SU-DHL-6 (cell line): ENCODE measurements at regions not wholly inside any gene's neighbourhood (a gene's known extent, or its start where the extent isn't known, plus 50 kb on each side); places are given as distances from the start of the nearest gene placed in this dataset.

Experiments used
- H2AFZ ChIP-seq: fragments of 200-600 bp; sonication (generic); 2 replicates; pipeline ENCODE4 v1.6.1; 2014; ENCODE audit warnings: low read depth, mild to moderate bottlenecking, moderate library complexity, mixed read lengths, antibody characterized with exemption, low read length; ENCODE audit not compliant: severe bottlenecking
- H3F3A ChIP-seq: fragments of 200-600 bp; shearing (Covaris generic); 2 replicates; pipeline ENCODE4 v1.6.0; 2016; ENCODE audit warnings: antibody characterized with exemption, mild to moderate bottlenecking; ENCODE audit not compliant: insufficient read depth
- H3K27ac ChIP-seq: fragments of 200-600 bp; sonication (generic); 2 replicates; pipeline ENCODE4 v1.5.1; 2016; ENCODE audit warnings: low read depth, mild to moderate bottlenecking, low read length, moderate library complexity, mixed read lengths
- H3K27me3 ChIP-seq: fragments of 200-600 bp; sonication (generic), shearing (Covaris generic); 2 replicates; pipeline ENCODE4 v1.6.0; 2014; ENCODE audit warnings: mild to moderate bottlenecking, low read length
- H3K36me3 ChIP-seq: fragments of 200-600 bp; sonication (generic); 2 replicates; pipeline ENCODE4 v1.6.1; 2014; ENCODE audit warnings: mild to moderate bottlenecking, low read length, mixed read lengths
- H3K4me2 ChIP-seq: fragments of 300-600, 200-600 bp; shearing (Covaris generic), sonication (generic); 2 replicates; pipeline ENCODE4 v1.6.0; 2014; ENCODE audit warnings: low read length, low read depth, mild to moderate bottlenecking; ENCODE audit not compliant: poor library complexity, severe bottlenecking
- H3K4me3 ChIP-seq: fragments of 200-600 bp; sonication (generic); 2 replicates; pipeline ENCODE4 v1.5.1; 2014; ENCODE audit warnings: antibody characterized with exemption, low read length, mild to moderate bottlenecking, mixed read lengths; ENCODE audit not compliant: insufficient read depth, poor library complexity, severe bottlenecking
- H3K79me2 ChIP-seq: fragments of 200-600 bp; sonication (generic); 2 replicates; pipeline ENCODE4 v1.6.1; 2014; ENCODE audit warnings: mild to moderate bottlenecking, low read length, moderate library complexity; ENCODE audit not compliant: insufficient read depth
- H3K9ac ChIP-seq: fragments of 200-600 bp; sonication (generic); 2 replicates; pipeline ENCODE4 v1.7.0; 2014; ENCODE audit warnings: mild to moderate bottlenecking, low read length
- H3K9me2 ChIP-seq: fragments of 200-600 bp; sonication (generic); replicated peaks from 2 replicates; pipeline ENCODE4 v1.6.1; 2014; ENCODE audit warnings: low read length; ENCODE audit not compliant: insufficient read depth
- H3K9me3 ChIP-seq: fragments of 200-600 bp; sonication (generic); 2 replicates; pipeline ENCODE4 v1.6.1; 2014; ENCODE audit warnings: low read length, mixed read lengths; ENCODE audit not compliant: insufficient read depth
- H4K20me1 ChIP-seq: fragments of 200-600 bp; sonication (generic); 2 replicates; pipeline ENCODE4 v1.6.1; 2014; ENCODE audit warnings: low read depth, mild to moderate bottlenecking, antibody characterized with exemption, low read length, moderate library complexity, mixed read lengths
- EZH2phosphoT487 ChIP-seq: fragments of 200-600 bp; sonication (generic), shearing (Covaris generic); conservative IDR thresholded peaks from 2 replicates; pipeline ENCODE4 v1.6.1; 2018; ENCODE audit warnings: mild to moderate bottlenecking, antibody characterized with exemption, low read length, moderate library complexity, mixed read lengths
- TF ChIP-seq, protein P1 (sequence below): fragments of 200-600 bp; sonication (generic); IDR thresholded peaks from one replicate; pipeline ENCODE4 v1.5.1; 2017; ENCODE audit warnings: antibody characterized with exemption, mild to moderate bottlenecking, low read length, moderate library complexity; ENCODE audit not compliant: insufficient read depth, poor library complexity, severe bottlenecking

DNA sequence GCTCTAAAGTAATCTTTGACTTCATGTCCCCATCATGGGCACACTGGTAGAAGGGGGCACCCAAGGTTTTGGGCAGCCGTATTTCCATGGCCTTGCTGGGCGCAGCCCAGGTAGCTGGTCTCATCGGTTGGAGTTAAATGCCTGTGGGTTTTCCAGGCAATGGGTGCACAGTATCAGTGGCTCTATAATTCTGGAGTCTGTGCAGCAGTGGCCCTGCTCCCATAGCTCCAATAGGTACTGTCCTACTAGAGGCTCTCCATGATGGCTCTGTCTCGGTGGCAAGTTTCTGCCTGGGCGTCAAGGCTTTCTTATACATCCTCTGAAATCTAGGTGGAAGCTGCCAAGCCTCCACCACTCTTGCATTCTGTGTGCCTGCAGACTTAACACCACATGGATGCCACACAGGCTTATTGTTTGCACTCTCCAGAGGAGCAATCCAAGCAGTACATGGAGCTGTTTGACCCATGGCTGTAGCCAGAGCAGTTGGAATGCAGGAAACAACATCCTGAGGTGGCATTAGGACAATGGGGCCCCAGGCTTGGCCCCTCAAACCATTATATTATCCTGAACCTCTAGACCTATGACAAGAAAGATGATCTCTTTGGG, 60.5 kb upstream of the UGT8 start:
- Histone ChIP-seq H3K27ac (no peak overlapping the region), H3K9ac (no peak overlapping the region), H3K9me2 (no peaks in the 10 kb centered on the region)

DNA sequence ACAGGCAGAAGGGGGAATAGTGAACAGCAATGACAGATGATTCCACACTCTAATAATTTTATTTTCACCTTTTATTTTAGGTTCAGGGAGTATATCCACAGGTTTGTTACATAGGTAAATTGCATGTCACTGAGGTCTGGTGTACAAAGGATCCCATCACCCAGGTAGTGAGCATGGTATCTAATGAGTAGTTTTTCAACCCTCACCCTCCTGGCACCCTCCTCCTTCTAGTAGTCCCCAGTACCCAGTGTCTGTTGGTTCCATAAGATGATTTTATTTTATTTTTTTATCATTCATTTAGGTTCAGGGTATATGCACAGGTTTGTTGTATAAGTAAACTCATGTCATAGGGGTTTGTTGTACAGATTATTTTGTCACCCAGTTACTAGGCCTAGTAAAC, 58.6 kb upstream of the UGT8 start:
- Histone ChIP-seq H3K9me3 (no peaks in the 10 kb centered on the region), H3K4me3 (no peak overlapping the region), H4K20me1 (no peaks in the 10 kb centered on the region), H3K79me2 (no peaks in the 10 kb centered on the region), H3K9ac (no peak overlapping the region), H3K9me2 (no peaks in the 10 kb centered on the region), H3K27ac (no peak overlapping the region), H3K36me3 (no peaks in the 10 kb centered on the region), H3K27me3 (no peaks in the 10 kb centered on the region), H2AFZ (no peak overlapping the region), H3K4me2 (no peak overlapping the region), H3F3A (no peaks in the 10 kb centered on the region)
- TF ChIP-seq EZH2phosphoT487 = no peak
- TF ChIP-seq, protein P1, sequence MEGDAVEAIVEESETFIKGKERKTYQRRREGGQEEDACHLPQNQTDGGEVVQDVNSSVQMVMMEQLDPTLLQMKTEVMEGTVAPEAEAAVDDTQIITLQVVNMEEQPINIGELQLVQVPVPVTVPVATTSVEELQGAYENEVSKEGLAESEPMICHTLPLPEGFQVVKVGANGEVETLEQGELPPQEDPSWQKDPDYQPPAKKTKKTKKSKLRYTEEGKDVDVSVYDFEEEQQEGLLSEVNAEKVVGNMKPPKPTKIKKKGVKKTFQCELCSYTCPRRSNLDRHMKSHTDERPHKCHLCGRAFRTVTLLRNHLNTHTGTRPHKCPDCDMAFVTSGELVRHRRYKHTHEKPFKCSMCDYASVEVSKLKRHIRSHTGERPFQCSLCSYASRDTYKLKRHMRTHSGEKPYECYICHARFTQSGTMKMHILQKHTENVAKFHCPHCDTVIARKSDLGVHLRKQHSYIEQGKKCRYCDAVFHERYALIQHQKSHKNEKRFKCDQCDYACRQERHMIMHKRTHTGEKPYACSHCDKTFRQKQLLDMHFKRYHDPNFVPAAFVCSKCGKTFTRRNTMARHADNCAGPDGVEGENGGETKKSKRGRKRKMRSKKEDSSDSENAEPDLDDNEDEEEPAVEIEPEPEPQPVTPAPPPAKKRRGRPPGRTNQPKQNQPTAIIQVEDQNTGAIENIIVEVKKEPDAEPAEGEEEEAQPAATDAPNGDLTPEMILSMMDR = no peak

More for the DNA sequence above, 60.5 kb upstream of the UGT8 start:
- Histone ChIP-seq H4K20me1 (no peaks in the 10 kb centered on the region), H3K4me3 (no peak overlapping the region), H3F3A (no peaks in the 10 kb centered on the region), H2AFZ (no peak overlapping the region), H3K9me3 (no peaks in the 10 kb centered on the region), H3K79me2 (no peaks in the 10 kb centered on the region), H3K36me3 (no peaks in the 10 kb centered on the region), H3K27me3 (no peaks in the 10 kb centered on the region), H3K4me2 (no peak overlapping the region)
- TF ChIP-seq, protein P1 = no peak
- TF ChIP-seq EZH2phosphoT487 = no peak

DNA sequence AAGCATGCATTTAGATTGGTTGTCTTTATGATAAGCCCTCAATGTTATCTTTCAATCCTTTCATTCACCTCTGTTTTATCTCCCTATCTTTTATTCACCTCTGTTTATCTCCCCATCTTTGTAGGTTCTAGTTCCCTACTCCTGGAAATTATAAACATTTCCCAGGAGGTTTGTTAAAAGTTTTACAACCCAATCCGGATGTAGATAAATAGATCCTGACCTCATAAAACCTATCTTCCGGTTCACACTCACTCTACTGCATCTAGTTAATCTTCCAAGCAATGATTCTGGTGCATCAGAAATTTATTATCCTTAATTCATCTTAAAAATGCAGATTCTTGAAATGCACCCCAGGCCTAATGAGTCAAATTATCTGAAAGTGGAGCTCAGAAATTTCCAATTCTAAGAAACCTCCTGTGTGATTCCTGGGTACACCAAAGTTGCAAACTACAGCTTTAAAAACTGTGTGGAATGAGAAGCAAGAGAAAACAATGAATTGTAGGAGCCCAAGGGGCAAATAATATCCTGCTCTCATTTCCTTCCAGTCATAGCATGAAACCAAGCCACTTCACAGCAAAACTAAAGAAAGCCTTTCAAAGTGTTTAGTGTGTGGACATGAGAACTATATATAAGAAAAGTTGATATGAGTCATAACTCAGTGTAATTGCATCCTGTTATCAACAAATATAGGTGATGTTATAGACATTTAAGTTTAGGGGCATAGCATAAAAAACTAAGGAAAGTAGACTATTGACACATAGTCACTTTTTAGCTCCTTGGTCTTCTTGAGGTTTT, 51.1 kb upstream of the UGT8 start:
- Histone ChIP-seq H3K9me2 (no peaks in the 10 kb centered on the region), H3K27ac (no peak overlapping the region), H3K4me2 (no peak overlapping the region), H3K79me2 (no peaks in the 10 kb centered on the region), H3K36me3 (no peaks in the 10 kb centered on the region), H3K27me3 (no peaks in the 10 kb centered on the region), H4K20me1 (no peaks in the 10 kb centered on the region), H3K9ac (no peak overlapping the region), H3F3A (no peaks in the 10 kb centered on the region), H3K4me3 (no peak overlapping the region), H2AFZ (no peak overlapping the region), H3K9me3 (no peaks in the 10 kb centered on the region)
- TF ChIP-seq EZH2phosphoT487 = no peak
- TF ChIP-seq, protein P1 = no peak
